Endothelial cell of umbilical vein (primary cell): ENCODE measurements at regions not wholly inside any gene's neighbourhood (a gene's known extent, or its start where the extent isn't known, plus 50 kb on each side); places are given as distances from the start of the nearest gene placed in this dataset.

Experiments
- BruUV-seq: library from RNA; stranded (reverse); fragments of 400-500 nt; replicated peaks from 2 replicates; lab custom pipeline; 2021; lab: Mats Ljungman, UMichigan
- CTCF ChIA-PET: fragments of 300-600, 350-600 bp; sonication (Branson Sonifier 250); formaldehyde crosslinking; loops from one replicate; lab custom pipeline; 2021; ENCODE audit warnings: antibody characterized with exemption, inconsistent platforms; lab: Charles Lee
- POLR2A ChIA-PET: fragments of 300-600, 350-600 bp; sonication (Branson Sonifier 250); formaldehyde crosslinking; loops from one replicate; lab custom pipeline; 2021; ENCODE audit warnings: antibody characterized with exemption, inconsistent platforms; lab: Charles Lee
- DNase-seq: peaks from one replicate; pipeline ENCODE4 v3.0.0-alpha.2; 2011; ENCODE audit warnings: low read depth, low spot score
- FAIRE-seq: peaks from 2 replicates; lab custom pipeline; 2011; peaks lifted over from hg19 to GRCh38; lab: Jason Lieb, UNC
- H2AFZ ChIP-seq: 2 replicates; pipeline ENCODE4 v1.6.0; 2012; ENCODE audit warnings: low read depth, low read length, control low read depth, inconsistent platforms
- H3K27ac ChIP-seq: 2 replicates; pipeline ENCODE4 v1.5.1; 2011; ENCODE audit warnings: low read depth, mild to moderate bottlenecking, control low read depth, low read length, moderate library complexity; ENCODE audit not compliant: insufficient read depth
- H3K27me3 ChIP-seq, 2 experiments: 2 replicates each; pipeline versions ENCODE4 v1.6.0 to v1.6.1; 2011; ENCODE audit warnings: low read length in 2 of 2, mixed read lengths in 1 of 2; ENCODE audit not compliant: control insufficient read depth in 2 of 2, insufficient read depth in 2 of 2
- H3K36me3 ChIP-seq, 2 experiments: 2 replicates in 1 of 2; 3 replicates in 1 of 2; pipeline ENCODE4 v1.5.1; 2011; ENCODE audit warnings: low read length in 2 of 2, mild to moderate bottlenecking in 1 of 2, moderate library complexity in 1 of 2; ENCODE audit not compliant: control insufficient read depth in 2 of 2, insufficient read depth in 2 of 2; ENCODE audit errors: extremely low read depth in 1 of 2
- H3K4me1 ChIP-seq: 3 replicates; pipeline ENCODE4 v1.5.1; 2011; ENCODE audit warnings: mild to moderate bottlenecking, low read length; ENCODE audit not compliant: control insufficient read depth, insufficient read depth; ENCODE audit errors: extremely low read depth
- H3K4me2 ChIP-seq: 2 replicates; pipeline ENCODE4 v1.6.1; 2011; ENCODE audit warnings: low read length, control low read depth, mixed read lengths; ENCODE audit not compliant: insufficient read depth
- H3K4me3 ChIP-seq, 3 experiments: fragments of 200-600 bp in 1 of 3; sonication (generic), shearing (Covaris generic) in 1 of 3; replicated peaks in 1 of 3; 2 replicates each; pipeline ENCODE4 v1.5.1; 2011 to 2016; ENCODE audit warnings: control low read depth in 3 of 3, low read length in 3 of 3, mild to moderate bottlenecking in 2 of 3, inconsistent platforms in 1 of 3, low read depth in 1 of 3, moderate library complexity in 1 of 3; ENCODE audit not compliant: insufficient read depth in 1 of 3
- H3K79me2 ChIP-seq: 2 replicates; pipeline ENCODE4 v1.6.0; 2012; ENCODE audit warnings: low read length, inconsistent platforms; ENCODE audit not compliant: control insufficient read depth, insufficient read depth
- H3K9ac ChIP-seq: replicated peaks from 2 replicates; pipeline ENCODE3; 2011; ENCODE audit warnings: low read length, control low read depth; ENCODE audit not compliant: insufficient read depth; ENCODE audit errors: extremely low read depth
- H3K9me1 ChIP-seq: replicated peaks from 3 replicates; pipeline ENCODE4 v1.6.0; 2011; ENCODE audit warnings: mild to moderate bottlenecking, low read length; ENCODE audit not compliant: control insufficient read depth, insufficient read depth; ENCODE audit errors: extremely low read depth
- H3K9me3 ChIP-seq: replicated peaks from 2 replicates; pipeline ENCODE4 v1.5.1; 2012; ENCODE audit warnings: low read length, inconsistent platforms; ENCODE audit not compliant: control insufficient read depth, insufficient read depth
- H4K20me1 ChIP-seq: replicated peaks from 2 replicates; pipeline ENCODE3; 2011; ENCODE audit warnings: mild to moderate bottlenecking, low read length; ENCODE audit not compliant: control insufficient read depth, insufficient read depth; ENCODE audit errors: extremely low read depth
- EZH2 ChIP-seq: IDR thresholded peaks from 2 replicates; pipeline ENCODE4 v1.6.1; 2012; ENCODE audit warnings: borderline replicate concordance, low read depth, mild to moderate bottlenecking, moderate library complexity, low read length, inconsistent platforms; ENCODE audit not compliant: severe bottlenecking
- FOS ChIP-seq: IDR thresholded peaks from 2 replicates; pipeline ENCODE4 v1.6.1; 2011; ENCODE audit warnings: mild to moderate bottlenecking, low read length, moderate library complexity, borderline replicate concordance; ENCODE audit not compliant: insufficient read depth
- GATA2 ChIP-seq: IDR thresholded peaks from 2 replicates; pipeline ENCODE4 v1.7.0; 2011; ENCODE audit warnings: low read depth, mild to moderate bottlenecking, moderate library complexity, mixed read lengths, low read length; ENCODE audit not compliant: insufficient read length, insufficient read depth
- JUN ChIP-seq: IDR thresholded peaks from 2 replicates; pipeline ENCODE4 v1.6.1; 2011; ENCODE audit warnings: borderline replicate concordance, low read depth; ENCODE audit not compliant: insufficient read length, insufficient read depth
- POLR2A ChIP-seq: IDR thresholded peaks from 2 replicates; pipeline ENCODE4 v1.6.1; 2012; ENCODE audit warnings: low read depth, mild to moderate bottlenecking, control low read depth, low read length
- POLR2AphosphoS5 ChIP-seq: IDR thresholded peaks from 2 replicates; pipeline ENCODE4 v1.6.1; 2012; ENCODE audit warnings: low read depth, mild to moderate bottlenecking, control low read depth, low read length, moderate library complexity; ENCODE audit not compliant: insufficient read depth
- dilution Hi-C: fragments of 300-500 bp; cut with MboI; formaldehyde crosslinking; loops from one replicate; pipeline ENCODE4 v1.15.0; 2019; ENCODE audit warnings: low sequenced_read_pairs; ENCODE audit not compliant: extremely low pct_ligation_motif_present
- intact Hi-C: fragments of 100-400 bp; cut with micrococcal nuclease; formaldehyde crosslinking; loops from one replicate; pipeline ENCODE4 v1.10.0; 2022
- TF ChIP-seq, protein P1 (sequence below): IDR thresholded peaks from 2 replicates; pipeline ENCODE4 v1.6.1; 2011; ENCODE audit not compliant: insufficient read depth, insufficient read length
- TF ChIP-seq, protein P2 (sequence below), 2 donors: IDR thresholded peaks; 1 replicate in 1 of 2; 2 replicates in 1 of 2; pipeline ENCODE4 v1.5.1; 2011; ENCODE audit warnings: low read length in 2 of 2, mild to moderate bottlenecking in 2 of 2, moderate library complexity in 2 of 2, control low read depth in 1 of 2, inconsistent platforms in 1 of 2, low read depth in 1 of 2; ENCODE audit not compliant: insufficient read depth in 1 of 2; ENCODE audit errors: extremely low read depth in 1 of 2

GRCh38 chr15:36284911-36285310 lies 294.5 kb upstream of the CDIN1 start:
- Histone ChIP-seq H3K4me3 (no peak overlapping the region), H3K9me3 (no peaks in the 10 kb centered on the region), H3K4me1 (no peaks in the 10 kb centered on the region), H3K79me2 (no peaks in the 10 kb centered on the region), H3K36me3 (no peaks in the 10 kb centered on the region), H3K9me1 (no peaks in the 10 kb centered on the region), H4K20me1 (no peaks in the 10 kb centered on the region), H2AFZ (no peak overlapping the region), H3K27me3 (no peaks in the 10 kb centered on the region), H3K27ac (no peak overlapping the region), H3K9ac (no peak overlapping the region), H3K4me2 (no peak overlapping the region)
- ChIA-PET CTCF (no interaction called here), POLR2A (no interaction called here)
- intact Hi-C loops = no loop called here
- no TSS peak for BruUV-seq
- no peak for FAIRE-seq
- dilution Hi-C loops = no loop called here
- no peak for DNase-seq
- TF ChIP-seq POLR2A (no peak), FOS (no peak)

DNA sequence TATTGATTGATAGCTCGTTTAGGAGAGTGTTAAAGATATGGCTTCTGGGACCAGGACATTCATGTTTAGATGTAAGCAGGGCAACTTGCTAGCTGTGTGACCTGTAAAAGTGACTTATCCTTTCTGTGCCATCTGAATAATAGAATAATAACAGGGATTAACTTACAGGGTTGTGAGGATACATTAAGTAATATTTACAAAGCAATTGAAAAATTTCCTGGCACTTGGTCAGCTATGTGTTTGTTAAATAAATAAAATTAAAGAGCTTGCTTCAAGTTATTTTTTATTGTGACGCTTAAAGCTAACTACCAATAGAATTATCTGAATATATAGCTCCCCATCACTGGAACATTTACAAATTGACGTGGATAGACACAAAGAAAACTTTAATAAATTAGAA lies 287.9 kb upstream of the CDIN1 start:
- FAIRE-seq = no peak

More for the DNA sequence above, 287.9 kb upstream of the CDIN1 start:
- TF ChIP-seq EZH2 = no peak
- TF ChIP-seq, protein P1, sequence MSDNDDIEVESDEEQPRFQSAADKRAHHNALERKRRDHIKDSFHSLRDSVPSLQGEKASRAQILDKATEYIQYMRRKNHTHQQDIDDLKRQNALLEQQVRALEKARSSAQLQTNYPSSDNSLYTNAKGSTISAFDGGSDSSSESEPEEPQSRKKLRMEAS = no peak
- no peak for TF ChIP-seq JUN
- TF ChIP-seq, protein P2, sequence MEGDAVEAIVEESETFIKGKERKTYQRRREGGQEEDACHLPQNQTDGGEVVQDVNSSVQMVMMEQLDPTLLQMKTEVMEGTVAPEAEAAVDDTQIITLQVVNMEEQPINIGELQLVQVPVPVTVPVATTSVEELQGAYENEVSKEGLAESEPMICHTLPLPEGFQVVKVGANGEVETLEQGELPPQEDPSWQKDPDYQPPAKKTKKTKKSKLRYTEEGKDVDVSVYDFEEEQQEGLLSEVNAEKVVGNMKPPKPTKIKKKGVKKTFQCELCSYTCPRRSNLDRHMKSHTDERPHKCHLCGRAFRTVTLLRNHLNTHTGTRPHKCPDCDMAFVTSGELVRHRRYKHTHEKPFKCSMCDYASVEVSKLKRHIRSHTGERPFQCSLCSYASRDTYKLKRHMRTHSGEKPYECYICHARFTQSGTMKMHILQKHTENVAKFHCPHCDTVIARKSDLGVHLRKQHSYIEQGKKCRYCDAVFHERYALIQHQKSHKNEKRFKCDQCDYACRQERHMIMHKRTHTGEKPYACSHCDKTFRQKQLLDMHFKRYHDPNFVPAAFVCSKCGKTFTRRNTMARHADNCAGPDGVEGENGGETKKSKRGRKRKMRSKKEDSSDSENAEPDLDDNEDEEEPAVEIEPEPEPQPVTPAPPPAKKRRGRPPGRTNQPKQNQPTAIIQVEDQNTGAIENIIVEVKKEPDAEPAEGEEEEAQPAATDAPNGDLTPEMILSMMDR (IDR thresholded peaks at IDR 0.05; ENCODE audit: extremely low read depth in 1 of 2, insufficient read depth in 1 of 2, low read depth in 1 of 2, low read length in 2 of 2) = no peak
- no peak for TF ChIP-seq GATA2
- TF ChIP-seq FOS = no peak
- no peak for TF ChIP-seq POLR2A
- no peak for TF ChIP-seq POLR2AphosphoS5
- Histone ChIP-seq H3K27me3 (peaks cover 1 to 4% of the 10 kb centered on the region in 2 experiments), H4K20me1 (no peaks in the 10 kb centered on the region), H3K9ac (no peak overlapping the region), H3K4me1 (no peaks in the 10 kb centered on the region), H3K4me2 (no peak overlapping the region), H2AFZ (no peak overlapping the region), H3K4me3 (no peak overlapping the region), H3K27ac (no peak overlapping the region), H3K9me3 (no peaks in the 10 kb centered on the region), H3K9me1 (no peaks in the 10 kb centered on the region), H3K36me3 (no peaks in the 10 kb centered on the region), H3K79me2 (no peaks in the 10 kb centered on the region)
- ChIA-PET POLR2A (interaction anchor here (0.6 kb wide), 1 partner anchor 470 kb away, joined by 3 read pairs; no protein-coding TSS in a partner anchor), CTCF (no interaction called here)
- dilution Hi-C loops (no loop called here), intact Hi-C loops (no loop called here)
- no TSS peak for BruUV-seq
- no peak for DNase-seq
